LoVo (cell line): ENCODE measurements at regions not wholly inside any gene's neighbourhood (a gene's known extent, or its start where the extent isn't known, plus 50 kb on each side); places are given as distances from the start of the nearest gene placed in this dataset.

ENCODE experiments used
- DNase-seq: peaks from one replicate; pipeline ENCODE4 v3.0.0-alpha.2; 2016; ENCODE audit warnings: low spot score

- DNase-seq = no peak
Measured at GRCh38 chr1:234713440-234713839, 103.5 kb upstream of the IRF2BP2 start.

GRCh38 chr1:234712891-234713305 is 102.9 kb upstream of the IRF2BP2 start:
- no peak for DNase-seq

DNA sequence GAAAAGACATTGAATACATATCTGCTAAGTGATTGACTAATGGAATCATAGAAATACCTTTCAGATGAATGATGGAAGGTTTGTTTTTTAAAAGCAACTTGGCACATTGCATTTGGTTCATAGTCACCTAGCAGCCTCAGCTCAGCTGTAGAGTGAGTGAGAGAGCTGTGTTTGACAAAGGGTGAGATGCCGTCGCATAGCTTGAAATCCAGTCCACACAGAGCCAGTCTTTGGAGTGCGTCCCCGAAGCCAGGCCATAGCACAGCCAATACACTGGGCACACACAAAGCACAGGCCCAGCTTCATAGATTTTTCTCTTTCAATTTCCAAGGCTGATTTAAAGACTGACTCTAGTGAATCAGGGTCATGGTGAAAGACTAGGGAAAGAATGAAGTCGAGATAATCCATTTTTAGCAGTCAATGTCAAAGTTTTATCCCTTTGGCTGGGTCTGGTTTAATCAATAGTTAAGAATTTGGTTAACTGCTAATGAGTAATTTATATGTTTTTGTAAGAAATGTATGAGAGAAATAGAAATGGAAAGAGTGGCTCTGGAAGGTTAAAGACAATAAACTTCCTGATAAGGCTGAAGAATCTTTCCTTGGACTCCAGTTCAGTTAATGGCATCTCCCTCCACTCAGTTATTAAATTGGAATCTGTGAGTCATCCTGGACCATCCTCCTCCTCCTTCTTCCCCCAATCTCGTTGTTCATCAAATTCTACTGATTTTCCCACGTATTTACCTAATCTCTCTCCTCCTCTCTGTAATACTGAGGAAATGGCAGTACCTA is 101.2 kb upstream of the IRF2BP2 start:
- no peak for DNase-seq

DNA sequence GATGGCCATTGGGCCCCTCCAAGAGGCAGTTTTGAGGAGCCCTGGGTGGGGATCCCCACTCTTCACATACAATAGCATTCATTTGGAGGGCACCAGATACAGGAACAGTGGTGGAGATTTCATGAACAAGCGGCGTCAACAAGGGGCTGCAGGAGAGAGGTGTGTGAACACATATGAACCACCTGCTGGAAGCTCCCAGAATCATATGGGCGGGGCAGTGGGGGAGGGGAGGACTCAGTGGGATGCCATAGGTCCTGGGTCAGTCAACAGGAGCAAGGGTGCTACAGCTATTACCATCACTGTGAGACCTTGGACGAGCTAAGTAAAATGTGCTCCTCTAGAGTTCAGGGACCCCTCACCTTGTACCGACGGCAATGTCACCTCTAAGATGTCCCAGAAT is 100.4 kb upstream of the IRF2BP2 start:
- DNase-seq = no peak

GRCh38 chr1:234709473-234710228 is 99.7 kb upstream of the IRF2BP2 start:
- no peak for DNase-seq

- DNase-seq = no peak
Measured at GRCh38 chr1:234708700-234709395, 98.9 kb upstream of the IRF2BP2 start.

DNA sequence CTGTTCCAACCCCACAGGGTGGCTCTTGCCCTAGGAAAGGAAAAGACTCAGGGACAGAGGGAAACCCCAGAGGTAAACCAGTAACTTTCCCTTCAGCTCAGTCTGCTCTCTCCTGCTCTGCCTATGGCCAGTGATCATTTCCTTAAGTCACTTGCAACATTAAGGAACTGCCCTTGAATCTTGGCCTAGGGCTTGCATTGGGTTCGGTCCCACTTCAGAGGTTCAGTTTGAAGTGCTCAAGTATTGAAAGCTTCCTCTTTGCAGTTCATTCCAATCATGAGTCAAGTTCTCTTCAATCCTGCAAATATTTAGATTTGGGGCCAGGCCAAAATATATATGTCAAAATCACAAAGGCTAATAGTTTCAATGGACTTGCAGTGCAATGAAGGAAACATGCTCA is 97.7 kb upstream of the IRF2BP2 start:
- DNase-seq = no peak

GRCh38 chr1:234706931-234707330 is 97.0 kb upstream of the IRF2BP2 start:
- DNase-seq = no peak

DNA sequence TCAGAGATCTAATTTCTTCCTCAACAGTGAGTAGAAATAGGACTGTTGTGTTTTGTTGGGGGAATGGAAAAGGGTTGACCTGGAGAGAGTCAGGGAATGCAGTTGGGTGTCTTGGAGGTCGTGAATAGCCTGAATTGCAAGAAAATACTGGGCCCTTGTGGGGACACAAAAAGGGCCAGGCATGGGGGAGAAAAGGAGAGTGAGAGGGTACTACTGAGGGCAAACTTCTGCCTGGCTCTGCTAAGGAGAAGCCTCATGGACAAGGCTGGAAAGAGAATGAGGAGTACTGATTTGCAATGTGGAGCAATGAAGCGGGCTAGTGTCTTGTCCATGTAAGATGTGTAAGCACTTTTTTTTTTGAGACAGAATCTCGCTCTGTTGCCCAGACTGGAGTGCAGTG is 96.2 kb upstream of the IRF2BP2 start:
- DNase-seq = no peak

GRCh38 chr1:234705615-234706014 is 95.6 kb upstream of the IRF2BP2 start:
- no peak for DNase-seq

GRCh38 chr1:234704106-234704887 is 94.3 kb upstream of the IRF2BP2 start:
- no peak for DNase-seq

- DNase-seq = no peak
Measured at GRCh38 chr1:234702342-234703000, 92.5 kb upstream of the IRF2BP2 start.

DNA sequence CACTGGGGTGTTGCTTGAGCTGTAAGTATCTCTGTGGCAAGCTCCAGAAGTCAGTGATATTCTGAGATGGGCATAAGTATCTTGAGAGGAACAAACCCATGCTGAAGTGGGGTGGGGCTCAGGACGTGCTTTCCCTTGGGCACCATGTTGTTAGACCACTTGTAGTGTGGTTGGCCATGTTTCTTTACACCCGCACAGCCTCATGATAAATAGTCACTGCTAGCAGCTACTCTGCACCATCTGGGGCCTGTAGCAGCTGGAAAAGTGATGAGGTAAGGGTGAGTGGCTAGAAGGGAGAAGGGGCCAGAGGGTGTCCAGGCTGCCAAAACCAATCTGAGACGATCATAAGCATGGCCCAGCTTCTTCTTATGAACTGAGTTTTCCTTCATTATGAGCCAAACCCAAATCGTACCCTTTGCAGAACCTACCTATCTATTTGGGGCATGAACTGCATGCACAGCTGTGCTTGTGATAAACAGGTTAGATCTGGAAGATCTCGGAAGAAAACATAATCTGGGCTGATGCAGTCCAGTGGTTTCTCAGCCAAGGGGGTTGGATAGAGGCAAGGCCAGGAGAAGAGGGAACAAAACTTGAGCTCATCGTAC is 91.9 kb upstream of the IRF2BP2 start:
- no peak for DNase-seq

DNA sequence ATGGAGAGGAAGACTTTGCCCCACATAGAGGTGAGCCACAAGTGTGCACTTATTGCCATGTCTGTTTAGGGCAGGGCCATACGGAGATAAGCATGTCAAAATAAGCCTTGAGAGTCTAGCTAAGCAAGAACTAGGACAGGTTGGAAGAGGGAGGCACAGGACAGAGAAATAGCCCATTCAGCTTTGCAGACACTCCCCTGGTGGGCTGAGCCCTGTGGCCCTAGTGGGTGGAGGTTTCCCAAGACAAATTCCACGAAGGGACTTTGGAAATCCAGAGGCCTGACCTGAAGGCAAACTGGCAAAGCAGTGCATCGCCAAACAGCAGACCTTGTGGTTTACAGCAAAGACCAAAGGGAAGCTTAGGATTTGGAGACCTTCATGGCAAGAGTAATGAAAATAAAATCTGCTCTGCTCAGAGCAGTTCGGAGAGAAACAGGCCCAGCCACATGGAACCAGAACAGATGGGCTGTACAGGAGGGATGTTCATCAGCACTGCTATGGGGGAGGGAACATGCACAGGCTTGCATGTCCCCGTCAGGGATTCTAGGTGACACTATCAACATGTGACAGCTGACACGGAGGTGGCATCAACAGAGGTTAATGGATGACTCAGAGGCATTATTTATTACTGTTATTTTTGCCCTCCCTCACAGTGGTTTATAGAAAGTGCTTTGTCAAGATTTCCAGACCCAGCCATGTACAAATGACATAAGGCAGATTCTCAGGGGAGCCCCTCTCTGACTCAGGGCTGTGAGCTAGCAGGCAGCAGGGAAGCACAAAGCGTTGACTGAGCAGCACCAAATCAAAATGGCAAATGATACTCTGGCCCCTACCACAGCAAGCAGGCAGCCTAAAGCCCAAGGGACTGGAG is 90.1 kb upstream of the IRF2BP2 start:
- no peak for DNase-seq

- no peak for DNase-seq
Measured at GRCh38 chr1:234698686-234699085, 88.7 kb upstream of the IRF2BP2 start.

DNA sequence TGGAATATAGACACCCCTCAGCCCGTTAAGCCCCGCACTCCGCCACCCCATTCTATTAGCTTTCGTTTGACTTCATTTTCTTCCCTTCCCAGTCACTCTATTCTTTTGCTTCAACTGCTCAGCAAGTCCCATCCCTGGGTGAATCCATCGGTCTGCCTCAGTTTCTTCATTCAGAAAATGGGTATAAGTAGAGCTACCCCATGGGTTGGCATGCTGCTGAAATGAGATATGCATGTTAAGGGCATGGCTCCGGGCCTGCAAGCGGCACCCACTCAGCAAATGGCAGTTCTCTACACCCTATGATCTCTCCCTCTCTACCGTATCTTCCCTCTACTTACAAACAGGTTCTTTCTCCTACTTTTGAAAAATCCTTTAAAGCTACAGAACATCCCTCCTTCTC is 87.8 kb upstream of the IRF2BP2 start:
- DNase-seq = no peak

GRCh38 chr1:234697015-234697414 is 87.0 kb upstream of the IRF2BP2 start:
- no peak for DNase-seq

- no peak for DNase-seq
Measured at GRCh38 chr1:234696148-234696576, 86.2 kb upstream of the IRF2BP2 start.

DNA sequence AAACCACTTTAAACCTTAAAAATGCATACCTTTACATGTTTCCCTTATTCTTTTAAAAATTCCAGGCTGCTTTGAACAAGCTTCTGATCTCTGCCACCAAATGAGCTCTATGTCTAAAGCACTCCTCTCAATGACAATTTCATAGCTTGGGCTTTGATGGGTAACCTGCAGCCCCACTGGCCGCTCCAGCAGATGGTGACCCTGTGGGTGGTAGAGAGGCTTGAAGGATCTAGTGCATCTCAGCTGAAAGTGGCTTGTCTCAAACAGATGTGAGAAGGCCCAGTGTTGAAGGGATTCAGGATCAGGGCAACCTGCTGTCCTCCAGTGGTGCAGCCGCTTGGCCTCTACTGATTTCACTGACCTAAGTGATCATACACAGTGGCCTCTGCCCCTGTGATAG is 84.7 kb upstream of the IRF2BP2 start:
- DNase-seq = no peak

GRCh38 chr1:234692966-234693580 is 83.1 kb upstream of the IRF2BP2 start:
- no peak for DNase-seq
